Prostate gland (tissue), 2 donors: ENCODE measurements at regions not wholly inside any gene's neighbourhood (a gene's known extent, or its start where the extent isn't known, plus 50 kb on each side); places are given as distances from the start of the nearest gene placed in this dataset.
A peak's percentile ranks its signal among the peaks of the same experiment; 100 is the strongest.

ENCODE experiments used
- CTCF ChIP-seq, 4 experiments: fragments of 200-600 bp in 2 of 4; fragments of 450-650 bp in 2 of 4; sonication (generic) in 2 of 4; IDR thresholded peaks; 1 replicate in 3 of 4; 2 replicates in 1 of 4; pipeline ENCODE4 v1.5.1; 2016 to 2019; ENCODE audit warnings: antibody characterized with exemption in 4 of 4, mild to moderate bottlenecking in 2 of 4, moderate library complexity in 2 of 4
- POLR2A ChIP-seq: fragments of 450-650 bp; IDR thresholded peaks from one replicate; pipeline ENCODE4 v1.6.1; 2016; ENCODE audit warnings: antibody characterized with exemption, mild to moderate bottlenecking
- POLR2AphosphoS5 ChIP-seq: sonication (generic); formaldehyde crosslinking; IDR thresholded peaks from one replicate; pipeline ENCODE4 v1.6.1; 2017; ENCODE audit warnings: antibody characterized with exemption

- TF ChIP-seq POLR2A (no peak), CTCF (IDR thresholded peaks at IDR 0.05) (no peak), POLR2AphosphoS5 (peak; percentile 33)
Measured at GRCh38 chr20:53857723-53858236, 212.6 kb downstream of the BCAS1 start.
